HepG2 (cell line): ENCODE measurements at regions not wholly inside any gene's neighbourhood (a gene's known extent, or its start where the extent isn't known, plus 50 kb on each side); places are given as distances from the start of the nearest gene placed in this dataset.

ENCODE experiments used
- ATAC-seq: fragments of 200-7000 bp; cut with Tn5 transposase; 3 replicates; pipeline ENCODE4 v1.9.1; 2020; ENCODE audit warnings: mild to moderate bottlenecking, moderate library complexity
- BruUV-seq: library from RNA; stranded (reverse); fragments of 400-500 nt; replicated peaks from 2 replicates; lab custom pipeline; 2021; lab: Mats Ljungman, UMichigan
- CTCF ChIA-PET: fragments of 300-600 bp; formaldehyde crosslinking; extraction: SDS; loops from one replicate; lab custom pipeline; 2021; ENCODE audit warnings: low total read pairs, inconsistent platforms, low intra/inter-chr PET ratio; lab: Yijun Ruan, JAX
- POLR2A ChIA-PET: fragments of 350-600 bp; sonication (Branson Sonifier 250); formaldehyde crosslinking; loops from one replicate; lab custom pipeline; 2020; ENCODE audit warnings: antibody characterized with exemption, inconsistent platforms; lab: Yijun Ruan, JAX
- DNase-seq: peaks from one replicate; pipeline ENCODE4 v3.0.0-alpha.2; 2015; ENCODE audit warnings: low spot score
- FAIRE-seq: peaks from 3 replicates; lab custom pipeline; 2011; peaks lifted over from hg19 to GRCh38; lab: Jason Lieb, UNC
- H2AFZ ChIP-seq: one replicate; pipeline ENCODE4 v1.6.1; 2011; ENCODE audit warnings: low read length, inconsistent platforms
- H3K27ac ChIP-seq: fragments of 300-600 bp; 3 replicates; pipeline ENCODE4 v1.8.0; 2011; ENCODE audit warnings: mixed run types, mild to moderate bottlenecking, mixed read lengths, low read length, inconsistent platforms; ENCODE audit not compliant: insufficient read depth; ENCODE audit errors: extremely low read length
- H3K27me3 ChIP-seq, 2 experiments: fragments of 200-600 bp in 1 of 2; 2 replicates in 1 of 2; 3 replicates in 1 of 2; pipeline versions ENCODE4 v1.6.0 to v1.8.0; 2011; ENCODE audit warnings: low read length in 2 of 2, mild to moderate bottlenecking in 2 of 2, moderate library complexity in 2 of 2, inconsistent platforms in 1 of 2; ENCODE audit not compliant: insufficient read depth in 2 of 2, control insufficient read depth in 1 of 2
- H3K36me3 ChIP-seq, 2 experiments: fragments of 200-600 bp in 1 of 2; replicated peaks in 1 of 2; 2 replicates in 1 of 2; 3 replicates in 1 of 2; pipeline versions ENCODE4 v1.5.1 to v1.8.0; 2011; ENCODE audit warnings: low read length in 2 of 2, inconsistent platforms in 1 of 2; ENCODE audit not compliant: insufficient read depth in 2 of 2, control insufficient read depth in 1 of 2
- H3K4me1 ChIP-seq: 2 replicates; pipeline ENCODE4 v1.5.1; 2012; ENCODE audit warnings: low read length, inconsistent platforms; ENCODE audit not compliant: insufficient read depth
- H3K4me2 ChIP-seq: 2 replicates; pipeline ENCODE4 v1.6.0; 2011; ENCODE audit warnings: low read depth, low read length, inconsistent platforms
- H3K4me3 ChIP-seq, 3 experiments: fragments of 200-600 bp in 1 of 3; sonication (generic), shearing (Covaris generic) in 1 of 3; replicated peaks in 1 of 3; 2 replicates each; pipeline ENCODE4 v1.5.1; 2011 to 2016; ENCODE audit warnings: low read length in 3 of 3, inconsistent platforms in 2 of 3, low read depth in 2 of 3, mild to moderate bottlenecking in 2 of 3, control low read depth in 1 of 3, mixed read lengths in 1 of 3; ENCODE audit not compliant: insufficient read depth in 1 of 3
- H3K79me2 ChIP-seq: one replicate; pipeline ENCODE4 v1.6.1; 2011; ENCODE audit warnings: low read length, inconsistent platforms; ENCODE audit not compliant: insufficient read depth
- H3K9ac ChIP-seq: 2 replicates; pipeline ENCODE4 v1.6.0; 2011; ENCODE audit warnings: mild to moderate bottlenecking, low read depth, low read length, inconsistent platforms; ENCODE audit not compliant: insufficient read depth
- H3K9me3 ChIP-seq: 2 replicates; pipeline ENCODE4 v1.5.1; 2012; ENCODE audit warnings: mild to moderate bottlenecking, low read length
- H4K20me1 ChIP-seq: 2 replicates; pipeline ENCODE4 v1.6.0; 2011; ENCODE audit warnings: inconsistent platforms, mild to moderate bottlenecking, low read length, moderate library complexity; ENCODE audit not compliant: insufficient read depth
- AKAP8 ChIP-seq: sonication (generic); formaldehyde crosslinking; IDR thresholded peaks from 2 replicates; pipeline ENCODE4 v1.5.1; 2020; ENCODE audit warnings: mild to moderate bottlenecking, missing genetic modification reagents
- ARNTL ChIP-seq: sonication (generic); formaldehyde crosslinking; IDR thresholded peaks from 2 replicates; pipeline ENCODE4 v1.4.0; 2020; ENCODE audit warnings: mild to moderate bottlenecking, missing genetic modification reagents
- DNMT1 ChIP-seq: sonication (generic); formaldehyde crosslinking; IDR thresholded peaks from 2 replicates; pipeline ENCODE4 v1.5.1; 2020; ENCODE audit warnings: mild to moderate bottlenecking, missing genetic modification reagents
- ELF1 ChIP-seq: sonication (generic); formaldehyde crosslinking; IDR thresholded peaks from 2 replicates; pipeline ENCODE4 v1.4.0; 2020; ENCODE audit warnings: missing genetic modification reagents
- HNF4A ChIP-seq: sonication (generic); formaldehyde crosslinking; IDR thresholded peaks from 2 replicates; pipeline ENCODE4 v1.4.0; 2020; ENCODE audit warnings: missing genetic modification reagents
- MEF2D ChIP-seq: sonication (generic); formaldehyde crosslinking; IDR thresholded peaks from 2 replicates; pipeline ENCODE4 v1.5.1; 2020; ENCODE audit warnings: mild to moderate bottlenecking, missing genetic modification reagents
- POGZ ChIP-seq: sonication (generic); formaldehyde crosslinking; IDR thresholded peaks from 2 replicates; pipeline ENCODE4 v1.4.0; 2020; ENCODE audit warnings: mild to moderate bottlenecking, missing genetic modification reagents
- SRF ChIP-seq: IDR thresholded peaks from 2 replicates; pipeline ENCODE4 v1.6.1; 2011; ENCODE audit warnings: mild to moderate bottlenecking, low read depth, low read length, moderate library complexity
- STAG1 ChIP-seq: sonication (generic); formaldehyde crosslinking; IDR thresholded peaks from 2 replicates; pipeline ENCODE4 v1.4.0; 2020; ENCODE audit warnings: missing genetic modification reagents
- TAF15 ChIP-seq: fragments of 200-400 bp; formaldehyde crosslinking; IDR thresholded peaks from one replicate; pipeline ENCODE4 v1.6.1; 2018; ENCODE audit warnings: mild to moderate bottlenecking, low read depth, low read length; ENCODE audit not compliant: poor library complexity, severe bottlenecking
- ZNF12 ChIP-seq: sonication (generic); formaldehyde crosslinking; IDR thresholded peaks from 2 replicates; pipeline ENCODE4 v1.5.0; 2020; ENCODE audit warnings: missing genetic modification reagents
- ZNF510 ChIP-seq: sonication (generic); formaldehyde crosslinking; IDR thresholded peaks from 2 replicates; pipeline ENCODE4 v1.4.0; 2020; ENCODE audit warnings: low read depth, mild to moderate bottlenecking, missing genetic modification reagents
- ZNF563 ChIP-seq: sonication (generic); formaldehyde crosslinking; IDR thresholded peaks from 2 replicates; pipeline ENCODE4 v1.8.0; 2022; ENCODE audit warnings: mild to moderate bottlenecking, moderate library complexity, missing genetic modification reagents
- ZNF580 ChIP-seq: IDR thresholded peaks from 2 replicates; pipeline ENCODE4 v1.6.1; 2016; ENCODE audit warnings: low read depth, borderline replicate concordance
- ZNF597 ChIP-seq: sonication (generic); formaldehyde crosslinking; IDR thresholded peaks from 2 replicates; pipeline ENCODE4 v1.5.0; 2020; ENCODE audit warnings: missing genetic modification reagents
- ZNF7 ChIP-seq: IDR thresholded peaks from 2 replicates; pipeline ENCODE4 v1.6.1; 2016; ENCODE audit warnings: missing biosample characterization, missing genetic modification reagents
- WGBS: methylation state at CpG from one replicate; pipeline ENCODE4 v1.1.6; 2017; ENCODE audit warnings: low lambda C conversion rate; 5-methylcytosine and 5-hydroxymethylcytosine counted together
- in situ Hi-C: cut with HindIII; loops from 2 replicates; pipeline ENCODE4 v1.10.0; 2017; ENCODE audit warnings: low pct_unique_long_range_greater_than_20kb; ENCODE audit not compliant: extremely low pct_ligation_motif_present
- intact Hi-C: fragments of 100-400 bp; cut with micrococcal nuclease; formaldehyde crosslinking; loops from one replicate; pipeline ENCODE4 v1.10.0; 2022; ENCODE audit not compliant: unreplicated experiment
- TF ChIP-seq, protein P1 (sequence below): sonication (generic); formaldehyde crosslinking; IDR thresholded peaks from 2 replicates; pipeline ENCODE4 v1.5.0; 2020; ENCODE audit warnings: mild to moderate bottlenecking, missing genetic modification reagents, moderate library complexity
- TF ChIP-seq, protein P2 (sequence below): IDR thresholded peaks from 2 replicates; pipeline ENCODE4 v1.6.1; 2018; ENCODE audit warnings: missing genetic modification reagents, mild to moderate bottlenecking, missing compliant biosample characterization

DNA sequence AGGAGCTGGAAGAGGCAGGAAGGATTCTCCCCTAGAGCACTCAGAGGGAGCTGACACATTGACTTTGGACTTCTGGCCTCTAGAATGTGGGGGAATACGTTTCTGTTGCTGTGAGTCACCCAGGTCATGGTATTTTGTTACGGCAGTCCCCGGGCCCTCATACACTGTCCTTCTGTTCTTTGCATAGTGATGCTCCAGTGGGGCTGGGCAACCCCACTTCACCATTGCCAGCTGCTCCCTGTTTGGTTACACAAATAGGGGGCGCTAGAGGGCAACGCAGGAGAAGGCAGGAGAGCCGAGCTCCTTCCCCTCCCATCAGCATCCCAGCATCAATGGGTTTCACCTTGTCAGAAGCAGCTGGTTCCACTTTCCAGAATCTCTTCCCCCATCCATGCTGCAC, 257.7 kb upstream of the FOXF1 start:
- Histone ChIP-seq H3K9ac (no peak overlapping the region), H2AFZ (no peak overlapping the region), H3K79me2 (no peaks in the 10 kb centered on the region), H3K27ac (no peak overlapping the region), H3K4me3 (no peak overlapping the region), H3K4me1 (no peaks in the 10 kb centered on the region), H4K20me1 (no peaks in the 10 kb centered on the region), H3K9me3 (no peaks in the 10 kb centered on the region), H3K4me2 (no peak overlapping the region), H3K27me3 (peaks cover 0 to 24% of the 10 kb centered on the region in 2 experiments; a peak in 4 of 5 replicates), H3K36me3 (no peaks in the 10 kb centered on the region)
- no peak for ATAC-seq
- TF ChIP-seq ZNF12 (CRISPR knock-in tag) = peak; percentile 93
- TF ChIP-seq ZNF510 (CRISPR knock-in tag) = no peak
- no peak for TF ChIP-seq HNF4A (CRISPR knock-in tag)
- TF ChIP-seq STAG1 (CRISPR knock-in tag) = peak; percentile 29; the same call in 1 of the 2 replicates
- TF ChIP-seq, protein P1, sequence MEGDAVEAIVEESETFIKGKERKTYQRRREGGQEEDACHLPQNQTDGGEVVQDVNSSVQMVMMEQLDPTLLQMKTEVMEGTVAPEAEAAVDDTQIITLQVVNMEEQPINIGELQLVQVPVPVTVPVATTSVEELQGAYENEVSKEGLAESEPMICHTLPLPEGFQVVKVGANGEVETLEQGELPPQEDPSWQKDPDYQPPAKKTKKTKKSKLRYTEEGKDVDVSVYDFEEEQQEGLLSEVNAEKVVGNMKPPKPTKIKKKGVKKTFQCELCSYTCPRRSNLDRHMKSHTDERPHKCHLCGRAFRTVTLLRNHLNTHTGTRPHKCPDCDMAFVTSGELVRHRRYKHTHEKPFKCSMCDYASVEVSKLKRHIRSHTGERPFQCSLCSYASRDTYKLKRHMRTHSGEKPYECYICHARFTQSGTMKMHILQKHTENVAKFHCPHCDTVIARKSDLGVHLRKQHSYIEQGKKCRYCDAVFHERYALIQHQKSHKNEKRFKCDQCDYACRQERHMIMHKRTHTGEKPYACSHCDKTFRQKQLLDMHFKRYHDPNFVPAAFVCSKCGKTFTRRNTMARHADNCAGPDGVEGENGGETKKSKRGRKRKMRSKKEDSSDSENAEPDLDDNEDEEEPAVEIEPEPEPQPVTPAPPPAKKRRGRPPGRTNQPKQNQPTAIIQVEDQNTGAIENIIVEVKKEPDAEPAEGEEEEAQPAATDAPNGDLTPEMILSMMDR (CRISPR knock-in tag) = peak; percentile 41; the same call in 1 of the 2 replicates
- no peak for TF ChIP-seq ZNF597 (CRISPR knock-in tag)
- POLR2A ChIA-PET = no interaction called here
- intact Hi-C loops = no loop called here
- no peak for DNase-seq
- CTCF ChIA-PET = no interaction called here
- in situ Hi-C loops = no loop called here
- no peak for FAIRE-seq
- BruUV-seq = no TSS peak
- WGBS = 0% methylated on average over 5 of the region's 6 CpGs

DNA sequence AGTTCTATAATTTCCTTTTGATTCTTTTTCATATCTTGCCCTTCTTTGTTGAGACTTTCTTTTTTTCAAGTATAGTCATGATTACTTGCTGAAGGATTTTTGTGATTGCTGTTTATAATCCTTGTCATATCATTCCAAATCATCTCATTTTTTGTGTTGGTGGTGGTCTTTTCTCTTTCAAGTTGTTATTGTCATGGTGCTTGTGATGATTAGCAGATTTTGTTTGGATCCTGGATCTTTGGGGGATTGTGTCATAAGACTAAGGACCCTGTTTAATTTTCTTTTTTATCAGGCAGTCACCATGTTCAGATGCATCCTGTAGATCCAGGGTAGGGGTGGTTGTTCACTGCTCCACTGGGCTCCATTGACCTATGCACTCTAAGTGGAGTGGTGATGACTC, 254.4 kb upstream of the FOXF1 start:
- Histone ChIP-seq H3K4me3 (no peak overlapping the region), H3K27ac (no peak overlapping the region), H3K27me3 (no peaks in the 10 kb centered on the region), H2AFZ (no peak overlapping the region), H3K9me3 (peaks cover 2% of the 10 kb centered on the region; the same call in 1 of the 2 replicates), H3K79me2 (no peaks in the 10 kb centered on the region), H3K9ac (no peak overlapping the region), H3K4me2 (no peak overlapping the region), H3K36me3 (no peaks in the 10 kb centered on the region), H4K20me1 (no peaks in the 10 kb centered on the region), H3K4me1 (no peaks in the 10 kb centered on the region)
- ATAC-seq (no peak), FAIRE-seq (no peak), DNase-seq (no peak)
- in situ Hi-C loops (no loop called here), intact Hi-C loops (no loop called here)
- ChIA-PET POLR2A (no interaction called here), CTCF (no interaction called here)
- BruUV-seq = no TSS peak
- no peak for TF ChIP-seq ZNF563
- no peak for TF ChIP-seq MEF2D (CRISPR knock-in tag)
- TF ChIP-seq TAF15 = no peak
- no peak for TF ChIP-seq DNMT1
- TF ChIP-seq, protein P2, sequence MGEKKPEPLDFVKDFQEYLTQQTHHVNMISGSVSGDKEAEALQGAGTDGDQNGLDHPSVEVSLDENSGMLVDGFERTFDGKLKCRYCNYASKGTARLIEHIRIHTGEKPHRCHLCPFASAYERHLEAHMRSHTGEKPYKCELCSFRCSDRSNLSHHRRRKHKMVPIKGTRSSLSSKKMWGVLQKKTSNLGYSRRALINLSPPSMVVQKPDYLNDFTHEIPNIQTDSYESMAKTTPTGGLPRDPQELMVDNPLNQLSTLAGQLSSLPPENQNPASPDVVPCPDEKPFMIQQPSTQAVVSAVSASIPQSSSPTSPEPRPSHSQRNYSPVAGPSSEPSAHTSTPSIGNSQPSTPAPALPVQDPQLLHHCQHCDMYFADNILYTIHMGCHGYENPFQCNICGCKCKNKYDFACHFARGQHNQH = no peak
- no peak for TF ChIP-seq ZNF580 (CRISPR knock-in tag)
- no peak for TF ChIP-seq SRF
- no peak for TF ChIP-seq ELF1 (CRISPR knock-in tag)
- no peak for TF ChIP-seq AKAP8 (CRISPR knock-in tag)
- TF ChIP-seq POGZ (CRISPR knock-in tag) = no peak
- no peak for TF ChIP-seq ARNTL (CRISPR knock-in tag)
- TF ChIP-seq ZNF7 = no peak
